ENCODE measurements at regions not wholly inside any gene's neighbourhood (a gene's known extent, or its start where the extent isn't known, plus 50 kb on each side); places are given as distances from the start of the nearest gene placed in this dataset.

- TF ChIP-seq, protein P1, sequence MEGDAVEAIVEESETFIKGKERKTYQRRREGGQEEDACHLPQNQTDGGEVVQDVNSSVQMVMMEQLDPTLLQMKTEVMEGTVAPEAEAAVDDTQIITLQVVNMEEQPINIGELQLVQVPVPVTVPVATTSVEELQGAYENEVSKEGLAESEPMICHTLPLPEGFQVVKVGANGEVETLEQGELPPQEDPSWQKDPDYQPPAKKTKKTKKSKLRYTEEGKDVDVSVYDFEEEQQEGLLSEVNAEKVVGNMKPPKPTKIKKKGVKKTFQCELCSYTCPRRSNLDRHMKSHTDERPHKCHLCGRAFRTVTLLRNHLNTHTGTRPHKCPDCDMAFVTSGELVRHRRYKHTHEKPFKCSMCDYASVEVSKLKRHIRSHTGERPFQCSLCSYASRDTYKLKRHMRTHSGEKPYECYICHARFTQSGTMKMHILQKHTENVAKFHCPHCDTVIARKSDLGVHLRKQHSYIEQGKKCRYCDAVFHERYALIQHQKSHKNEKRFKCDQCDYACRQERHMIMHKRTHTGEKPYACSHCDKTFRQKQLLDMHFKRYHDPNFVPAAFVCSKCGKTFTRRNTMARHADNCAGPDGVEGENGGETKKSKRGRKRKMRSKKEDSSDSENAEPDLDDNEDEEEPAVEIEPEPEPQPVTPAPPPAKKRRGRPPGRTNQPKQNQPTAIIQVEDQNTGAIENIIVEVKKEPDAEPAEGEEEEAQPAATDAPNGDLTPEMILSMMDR (conservative IDR thresholded peaks at IDR 0.05; ENCODE audit: low read depth, low read length): no peak
- TF ChIP-seq RCOR1 (IDR thresholded peaks at IDR 0.05; ENCODE audit: insufficient replicate concordance, low read length): no peak
- no peak for TF ChIP-seq POLR2A (IDR thresholded peaks at IDR 0.05; ENCODE audit: low read depth, low read length)
- no peak for TF ChIP-seq RAD21 (IDR thresholded peaks at IDR 0.05; ENCODE audit: low read length)
- TF ChIP-seq BHLHE40 (IDR thresholded peaks at IDR 0.05; ENCODE audit: low read depth, low read length): no peak
- TF ChIP-seq USF2 (IDR thresholded peaks at IDR 0.05; ENCODE audit: low read depth, low read length): no peak
- no peak for TF ChIP-seq CHD1 (IDR thresholded peaks at IDR 0.05; ENCODE audit: low read depth, low read length)
- no peak for TF ChIP-seq ELK1 (IDR thresholded peaks at IDR 0.05; ENCODE audit: borderline replicate concordance, low read depth, low read length)
- no peak for TF ChIP-seq NFE2L2 (IDR thresholded peaks at IDR 0.05; ENCODE audit: low read depth, low read length)
- TF ChIP-seq RFX5 (IDR thresholded peaks at IDR 0.05; ENCODE audit: low read depth, low read length): no peak
- no peak for TF ChIP-seq SMC3 (IDR thresholded peaks at IDR 0.05; ENCODE audit: low read depth, low read length)
- no peak for TF ChIP-seq MXI1 (IDR thresholded peaks at IDR 0.05; ENCODE audit: borderline replicate concordance, low read depth, low read length)
- no peak for TF ChIP-seq MAFK (IDR thresholded peaks at IDR 0.05; ENCODE audit: low read depth, low read length)
- TF ChIP-seq CEBPB (IDR thresholded peaks at IDR 0.05; ENCODE audit: low read depth, low read length): no peak
Measured at GRCh38 chr15:69973102-69973714, 124.5 kb downstream of the TLE3 start.
